ENCODE measurements at regions not wholly inside any gene's neighbourhood (a gene's known extent, or its start where the extent isn't known, plus 50 kb on each side); places are given as distances from the start of the nearest gene placed in this dataset.

DNA sequence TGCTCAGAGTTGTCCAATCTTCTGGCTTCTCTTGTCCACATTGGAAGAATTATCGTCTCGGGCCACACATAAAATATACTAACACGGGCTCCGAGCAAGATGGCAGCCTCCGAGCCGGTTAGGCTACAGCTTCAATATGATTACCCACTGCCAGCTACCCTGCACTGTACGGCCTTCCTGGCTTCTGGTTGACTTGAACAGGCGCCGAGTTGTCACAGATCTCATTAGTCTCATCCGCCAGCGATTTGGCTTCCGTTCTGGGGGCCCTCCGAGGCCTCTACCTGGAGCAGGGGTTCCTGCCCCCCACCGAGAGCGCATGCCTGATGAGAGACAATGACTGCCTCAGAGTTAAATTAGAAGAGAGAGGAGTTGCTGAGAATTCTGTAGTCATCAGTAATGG lies 101.2 kb upstream of the NUDT6 start:
- no peak for TF ChIP-seq POLR2A (IDR thresholded peaks at IDR 0.05)
- TF ChIP-seq, protein P1, sequence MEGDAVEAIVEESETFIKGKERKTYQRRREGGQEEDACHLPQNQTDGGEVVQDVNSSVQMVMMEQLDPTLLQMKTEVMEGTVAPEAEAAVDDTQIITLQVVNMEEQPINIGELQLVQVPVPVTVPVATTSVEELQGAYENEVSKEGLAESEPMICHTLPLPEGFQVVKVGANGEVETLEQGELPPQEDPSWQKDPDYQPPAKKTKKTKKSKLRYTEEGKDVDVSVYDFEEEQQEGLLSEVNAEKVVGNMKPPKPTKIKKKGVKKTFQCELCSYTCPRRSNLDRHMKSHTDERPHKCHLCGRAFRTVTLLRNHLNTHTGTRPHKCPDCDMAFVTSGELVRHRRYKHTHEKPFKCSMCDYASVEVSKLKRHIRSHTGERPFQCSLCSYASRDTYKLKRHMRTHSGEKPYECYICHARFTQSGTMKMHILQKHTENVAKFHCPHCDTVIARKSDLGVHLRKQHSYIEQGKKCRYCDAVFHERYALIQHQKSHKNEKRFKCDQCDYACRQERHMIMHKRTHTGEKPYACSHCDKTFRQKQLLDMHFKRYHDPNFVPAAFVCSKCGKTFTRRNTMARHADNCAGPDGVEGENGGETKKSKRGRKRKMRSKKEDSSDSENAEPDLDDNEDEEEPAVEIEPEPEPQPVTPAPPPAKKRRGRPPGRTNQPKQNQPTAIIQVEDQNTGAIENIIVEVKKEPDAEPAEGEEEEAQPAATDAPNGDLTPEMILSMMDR (IDR thresholded peaks at IDR 0.05): no peak

Measured in testis (tissue), 2 donors.